SK-N-SH treated with all-trans-retinoic acid at 6 μM for 48 hours (cell line): ENCODE measurements at regions not wholly inside any gene's neighbourhood (a gene's known extent, or its start where the extent isn't known, plus 50 kb on each side); places are given as distances from the start of the nearest gene placed in this dataset.

Source experiments
- GLIS3 ChIP-seq: fragments of 250-450 bp; sonication (Bioruptor Pico); IDR thresholded peaks from 2 replicates; pipeline ENCODE4 v1.5.0; 2020; ENCODE audit warnings: mild to moderate bottlenecking, moderate library complexity
- OSR1 ChIP-seq: fragments of 250-450 bp; sonication (Bioruptor Pico); IDR thresholded peaks from 2 replicates; pipeline ENCODE4 v1.8.0; 2022; ENCODE audit warnings: moderate library complexity, mild to moderate bottlenecking, inconsistent platforms
- POU6F1 ChIP-seq: fragments of 250-450 bp; sonication (Bioruptor Pico); IDR thresholded peaks from 2 replicates; pipeline ENCODE4 v1.8.0; 2021; ENCODE audit warnings: low read depth, mild to moderate bottlenecking, moderate library complexity, borderline replicate concordance
- PPARA ChIP-seq: fragments of 250-450 bp; sonication (Bioruptor Pico); IDR thresholded peaks from 2 replicates; pipeline ENCODE4 v1.5.0; 2020; ENCODE audit warnings: mild to moderate bottlenecking, borderline replicate concordance
- RARB ChIP-seq: fragments of 250-450 bp; sonication (Bioruptor Pico); IDR thresholded peaks from 2 replicates; pipeline ENCODE4 v1.8.0; 2021; ENCODE audit warnings: mild to moderate bottlenecking, moderate library complexity
- SNAI2 ChIP-seq: fragments of 250-450 bp; sonication (Bioruptor Pico); IDR thresholded peaks from 2 replicates; pipeline ENCODE4 v1.5.0; 2020; ENCODE audit warnings: mild to moderate bottlenecking, moderate library complexity
- ZC3H10 ChIP-seq: fragments of 250-450 bp; sonication (Bioruptor Pico); IDR thresholded peaks from 2 replicates; pipeline ENCODE4 v1.5.1; 2021; ENCODE audit warnings: mild to moderate bottlenecking, moderate library complexity
- ZFP3 ChIP-seq: fragments of 250-450 bp; sonication (Bioruptor Pico); IDR thresholded peaks from 2 replicates; pipeline ENCODE4 v1.5.0; 2020; ENCODE audit warnings: mild to moderate bottlenecking, moderate library complexity
- ZFP30 ChIP-seq: fragments of 450-650 bp; formaldehyde crosslinking; IDR thresholded peaks from 2 replicates; pipeline ENCODE4 v1.5.0; 2022; ENCODE audit warnings: mild to moderate bottlenecking, moderate library complexity
- ZNF565 ChIP-seq: fragments of 450-650 bp; formaldehyde crosslinking; conservative IDR thresholded peaks from 2 replicates; pipeline ENCODE4 v1.5.0; 2020; ENCODE audit warnings: low read depth, mild to moderate bottlenecking, moderate library complexity
- TF ChIP-seq, protein P1 (sequence below): fragments of 250-450 bp; sonication (Bioruptor Pico); IDR thresholded peaks from 2 replicates; pipeline ENCODE4 v1.8.0; 2020; ENCODE audit warnings: mild to moderate bottlenecking, moderate library complexity, borderline replicate concordance

GRCh38 chr11:106409671-106410070 lies 332.2 kb downstream of the AASDHPPT start:
- TF ChIP-seq SNAI2 (no peak), GLIS3 (CRISPR knock-in tag) (no peak), ZC3H10 (CRISPR knock-in tag) (no peak), POU6F1 (CRISPR knock-in tag) (no peak), ZFP3 (CRISPR knock-in tag) (no peak), OSR1 (CRISPR knock-in tag) (no peak), RARB (no peak), PPARA (CRISPR knock-in tag) (no peak), ZFP30 (CRISPR knock-in tag) (no peak), ZNF565 (CRISPR knock-in tag) (no peak)
- TF ChIP-seq, protein P1, sequence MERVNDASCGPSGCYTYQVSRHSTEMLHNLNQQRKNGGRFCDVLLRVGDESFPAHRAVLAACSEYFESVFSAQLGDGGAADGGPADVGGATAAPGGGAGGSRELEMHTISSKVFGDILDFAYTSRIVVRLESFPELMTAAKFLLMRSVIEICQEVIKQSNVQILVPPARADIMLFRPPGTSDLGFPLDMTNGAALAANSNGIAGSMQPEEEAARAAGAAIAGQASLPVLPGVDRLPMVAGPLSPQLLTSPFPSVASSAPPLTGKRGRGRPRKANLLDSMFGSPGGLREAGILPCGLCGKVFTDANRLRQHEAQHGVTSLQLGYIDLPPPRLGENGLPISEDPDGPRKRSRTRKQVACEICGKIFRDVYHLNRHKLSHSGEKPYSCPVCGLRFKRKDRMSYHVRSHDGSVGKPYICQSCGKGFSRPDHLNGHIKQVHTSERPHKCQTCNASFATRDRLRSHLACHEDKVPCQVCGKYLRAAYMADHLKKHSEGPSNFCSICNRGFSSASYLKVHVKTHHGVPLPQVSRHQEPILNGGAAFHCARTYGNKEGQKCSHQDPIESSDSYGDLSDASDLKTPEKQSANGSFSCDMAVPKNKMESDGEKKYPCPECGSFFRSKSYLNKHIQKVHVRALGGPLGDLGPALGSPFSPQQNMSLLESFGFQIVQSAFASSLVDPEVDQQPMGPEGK (CRISPR knock-in tag) = no peak
